ENCODE measurements at regions not wholly inside any gene's neighbourhood (a gene's known extent, or its start where the extent isn't known, plus 50 kb on each side); places are given as distances from the start of the nearest gene placed in this dataset.

- TF ChIP-seq KLF16 (tag by site-specific recombination; IDR thresholded peaks at IDR 0.05) (no peak), ZNF837 (tag by site-specific recombination; IDR thresholded peaks at IDR 0.05) (no peak), SETDB1 (IDR thresholded peaks at IDR 0.05; ENCODE audit: insufficient read length, low read length) (no peak), ZNF747 (tag by site-specific recombination; IDR thresholded peaks at IDR 0.05) (no peak)
Measured at GRCh38 chr6:68114463-68115047, 520.5 kb upstream of the ADGRB3 start (continued).

GRCh38 chr6:68108233-68108835 is 526.7 kb upstream of the ADGRB3 start:
- Histone ChIP-seq H3K36me3 (ENCODE audit: control insufficient read depth in 2 of 2, insufficient read depth in 1 of 2, low read length in 2 of 2) (no peaks in the 10 kb centered on the region), H3K4me1 (ENCODE audit: control insufficient read depth, insufficient read depth, low read length) (no peaks in the 10 kb centered on the region), H3K4me3 (ENCODE audit: low read depth, low read length) (no peak overlapping the region), H3K9me3 (ENCODE audit: control insufficient read depth, insufficient read depth, low read depth, low read length) (no peaks in the 10 kb centered on the region), H3K27ac (ENCODE audit: extremely low read depth, low read depth, low read length) (no peak overlapping the region)
- ChIA-PET CTCF (interaction anchor here (0.7 kb wide), 1 partner anchor 1378 kb away, joined by 3 read pairs; no protein-coding TSS in a partner anchor), POLR2A (interaction anchor here (0.7 kb wide), 1 partner anchor 138 kb away, joined by 5 read pairs; no protein-coding TSS in a partner anchor)
- TF ChIP-seq FEZF1 (tag by site-specific recombination; IDR thresholded peaks at IDR 0.05) (no peak), SCRT2 (tag by site-specific recombination; IDR thresholded peaks at IDR 0.05) (no peak), ZNF629 (tag by site-specific recombination; IDR thresholded peaks at IDR 0.05) (no peak), ZNF146 (tag by site-specific recombination; IDR thresholded peaks at IDR 0.05) (no peak)

GRCh38 chr6:68094070-68094469 is 541.0 kb upstream of the ADGRB3 start:
- Histone ChIP-seq H3K4me1 (ENCODE audit: control insufficient read depth, insufficient read depth, low read length) (no peaks in the 10 kb centered on the region), H3K4me3 (ENCODE audit: low read depth, low read length) (no peak overlapping the region), H3K27ac (ENCODE audit: extremely low read depth, low read depth, low read length) (no peak overlapping the region), H3K9me3 (ENCODE audit: control insufficient read depth, insufficient read depth, low read depth, low read length) (no peaks in the 10 kb centered on the region), H3K36me3 (ENCODE audit: control insufficient read depth in 2 of 2, insufficient read depth in 1 of 2, low read length in 2 of 2) (no peaks in the 10 kb centered on the region)
- CTCF ChIA-PET, result no interaction called here
- no peak for TF ChIP-seq ZNF596 (tag by site-specific recombination; IDR thresholded peaks at IDR 0.05)
- TF ChIP-seq SP3 (tag by site-specific recombination; IDR thresholded peaks at IDR 0.05), result no peak
- TF ChIP-seq HIC1 (tag by site-specific recombination; IDR thresholded peaks at IDR 0.05), result no peak
- POLR2A ChIA-PET, result no interaction called here

- Histone ChIP-seq H3K9me3 (ENCODE audit: control insufficient read depth, insufficient read depth, low read depth, low read length) (no peaks in the 10 kb centered on the region), H3K4me1 (ENCODE audit: control insufficient read depth, insufficient read depth, low read length) (no peaks in the 10 kb centered on the region), H3K4me3 (ENCODE audit: low read depth, low read length) (no peak overlapping the region), H3K27ac (ENCODE audit: extremely low read depth, low read depth, low read length) (no peak overlapping the region), H3K36me3 (ENCODE audit: control insufficient read depth in 2 of 2, insufficient read depth in 1 of 2, low read length in 2 of 2) (no peaks in the 10 kb centered on the region)
- ChIA-PET CTCF (interaction anchor here (0.8 kb wide), 1 partner anchor 27 kb away, joined by 5 read pairs; no protein-coding TSS in a partner anchor), POLR2A (no interaction called here)
- TF ChIP-seq ZXDB (tag by site-specific recombination; IDR thresholded peaks at IDR 0.05), result no peak
- TF ChIP-seq GLI2 (tag by site-specific recombination; IDR thresholded peaks at IDR 0.05; ENCODE audit: borderline replicate concordance, low read depth), result no peak
- TF ChIP-seq ZNF350 (tag by site-specific recombination; IDR thresholded peaks at IDR 0.05), result no peak
- no peak for TF ChIP-seq ZNF692 (tag by site-specific recombination; IDR thresholded peaks at IDR 0.05)
- no peak for TF ChIP-seq ZNF221 (tag by site-specific recombination; IDR thresholded peaks at IDR 0.05; ENCODE audit: borderline replicate concordance)
- no peak for TF ChIP-seq ZNF510 (tag by site-specific recombination; IDR thresholded peaks at IDR 0.05; ENCODE audit: insufficient replicate concordance)
- no peak for TF ChIP-seq KLF7 (tag by site-specific recombination; IDR thresholded peaks at IDR 0.05; ENCODE audit: borderline replicate concordance)
- no peak for TF ChIP-seq ZNF585B (tag by site-specific recombination; IDR thresholded peaks at IDR 0.05)
Measured at GRCh38 chr6:68087399-68088133, 547.5 kb upstream of the ADGRB3 start.

Measured in HEK293 (cell line).